HCT116 (cell line): ENCODE measurements at regions not wholly inside any gene's neighbourhood (a gene's known extent, or its start where the extent isn't known, plus 50 kb on each side); places are given as distances from the start of the nearest gene placed in this dataset.

Source experiments
- ATAC-seq: fragments of 200-7000 bp; cut with Tn5 transposase; 2 replicates; pipeline ENCODE4 v1.9.1; 2020; ENCODE audit warnings: mild to moderate bottlenecking, moderate library complexity
- BruUV-seq: library from RNA; stranded (reverse); fragments of 400-500 nt; replicated peaks from 2 replicates; lab custom pipeline; 2021; lab: Mats Ljungman, UMichigan
- CTCF ChIA-PET: fragments of 300-600 bp; sonication (Branson Sonifier 250); formaldehyde crosslinking; loops from one replicate; lab custom pipeline; 2021; ENCODE audit warnings: antibody characterized with exemption; lab: Charles Lee
- POLR2A ChIA-PET: fragments of 300-600, 350-600 bp; sonication (Branson Sonifier 250); formaldehyde crosslinking; loops from one replicate; lab custom pipeline; 2021; ENCODE audit warnings: antibody characterized with exemption; lab: Charles Lee
- RAD21 ChIA-PET, 2 experiments: fragments of 300-600 bp; sonication (Branson Sonifier 250); formaldehyde crosslinking; loops; one replicate each; lab custom pipeline; 2023; ENCODE audit warnings: low total read pairs in 2 of 2; ENCODE audit not compliant: uncharacterized antibody in 2 of 2, unreplicated experiment in 2 of 2, low non-redundant PET in 1 of 2; lab: Charles Lee
- DNase-seq: peaks from one replicate; pipeline ENCODE4 v3.0.0-alpha.2; 2010; ENCODE audit warnings: low read depth, low spot score
- H2AFZ ChIP-seq: fragments of 200-600 bp; shearing (Covaris generic), sonication (generic); 2 replicates; pipeline ENCODE4 v1.6.1; 2017; ENCODE audit warnings: low read depth, mixed run types, mixed read lengths, antibody characterized with exemption, low read length; ENCODE audit not compliant: poor library complexity, severe bottlenecking
- H3K27ac ChIP-seq: 2 replicates; pipeline ENCODE4 v1.5.1; 2012; ENCODE audit warnings: low read depth, low read length
- H3K27me3 ChIP-seq: fragments of 200-600 bp; sonication (generic); 2 replicates; pipeline ENCODE4 v1.6.1; 2016; ENCODE audit warnings: mixed run types, low read length, mixed read lengths; ENCODE audit not compliant: insufficient read depth
- H3K36me3 ChIP-seq, 2 experiments: fragments of 200-500 bp in 1 of 2; fragments of 200-600 bp in 1 of 2; sonication (Bioruptor generic) in 1 of 2; sonication (generic) in 1 of 2; 2 replicates each; pipeline versions ENCODE4 v1.5.1 to v1.6.1; 2014 to 2016; ENCODE audit warnings: low read length in 2 of 2, inconsistent platforms in 1 of 2, mixed read lengths in 1 of 2, mixed run types in 1 of 2; ENCODE audit not compliant: insufficient read depth in 2 of 2, control insufficient read depth in 1 of 2
- H3K4me1 ChIP-seq, 2 experiments: fragments of 200-600 bp in 1 of 2; sonication (generic) in 1 of 2; 2 replicates each; pipeline versions ENCODE4 v1.5.1 to v1.6.1; 2012 to 2017; ENCODE audit warnings: low read length in 2 of 2, inconsistent platforms in 1 of 2, mild to moderate bottlenecking in 1 of 2, mixed read lengths in 1 of 2, mixed run types in 1 of 2, moderate library complexity in 1 of 2; ENCODE audit not compliant: insufficient read depth in 2 of 2, control insufficient read depth in 1 of 2
- H3K4me2 ChIP-seq: fragments of 200-600 bp; sonication (generic); 2 replicates; pipeline ENCODE4 v1.6.1; 2017; ENCODE audit warnings: mixed run types, low read length, mixed read lengths
- H3K4me3 ChIP-seq, 2 experiments: fragments of 200-600 bp in 1 of 2; sonication (generic) in 1 of 2; replicated peaks in 1 of 2; 2 replicates each; pipeline ENCODE4 v1.5.1; 2011 to 2016; ENCODE audit warnings: low read length in 2 of 2, control low read depth in 1 of 2, low read depth in 1 of 2, mild to moderate bottlenecking in 1 of 2, mixed read lengths in 1 of 2, mixed run types in 1 of 2
- H3K79me2 ChIP-seq: fragments of 200-600 bp; sonication (generic); 2 replicates; pipeline ENCODE4 v1.6.1; 2017; ENCODE audit warnings: mild to moderate bottlenecking, mixed run types, low read length, moderate library complexity, mixed read lengths; ENCODE audit not compliant: insufficient read depth
- H3K9ac ChIP-seq: fragments of 200-600 bp; sonication (generic); 2 replicates; pipeline ENCODE4 v1.6.1; 2016; ENCODE audit warnings: low read length, mixed read lengths
- H3K9me2 ChIP-seq: fragments of 200-600 bp; sonication (generic), shearing (Covaris generic); 2 replicates; pipeline ENCODE4 v1.6.1; 2017; ENCODE audit warnings: mixed run types, mild to moderate bottlenecking, moderate library complexity; ENCODE audit not compliant: insufficient read depth
- H3K9me3 ChIP-seq, 2 experiments: fragments of 200-500 bp in 1 of 2; fragments of 200-600 bp in 1 of 2; sonication (Bioruptor generic) in 1 of 2; sonication (generic) in 1 of 2; 2 replicates each; pipeline ENCODE4 v1.6.1; 2014 to 2017; ENCODE audit warnings: low read length in 2 of 2, mixed read lengths in 2 of 2, inconsistent platforms in 1 of 2, low read depth in 1 of 2, mild to moderate bottlenecking in 1 of 2, mixed run types in 1 of 2, moderate library complexity in 1 of 2; ENCODE audit not compliant: control insufficient read depth in 1 of 2, insufficient read depth in 1 of 2
- H4K20me1 ChIP-seq: fragments of 200-600 bp; sonication (generic), shearing (Covaris generic); 2 replicates; pipeline ENCODE4 v1.6.1; 2017; ENCODE audit warnings: mixed run types, mild to moderate bottlenecking, moderate library complexity; ENCODE audit not compliant: insufficient read depth
- ATF3 ChIP-seq: IDR thresholded peaks from 2 replicates; pipeline ENCODE4 v1.6.1; 2012
- CEBPB ChIP-seq: IDR thresholded peaks from 2 replicates; pipeline ENCODE4 v1.6.1; 2012; ENCODE audit warnings: low read depth
- CTCF ChIP-seq, 3 experiments: fragments of 200-600 bp in 1 of 3; sonication (generic) in 1 of 3; IDR thresholded peaks in 2 of 3; conservative IDR thresholded peaks in 1 of 3; 2 replicates each; pipeline ENCODE4 v1.5.1; 2012 to 2017; ENCODE audit warnings: low read depth in 2 of 3, low read length in 2 of 3, antibody characterized with exemption in 1 of 3, borderline replicate concordance in 1 of 3, control low read depth in 1 of 3, mild to moderate bottlenecking in 1 of 3, mixed read lengths in 1 of 3, mixed run types in 1 of 3, moderate library complexity in 1 of 3; ENCODE audit not compliant: insufficient read depth in 1 of 3
- FOSL1 ChIP-seq: IDR thresholded peaks from 2 replicates; pipeline ENCODE4 v1.6.1; 2012; ENCODE audit warnings: low read depth
- POLR2A ChIP-seq: IDR thresholded peaks from 2 replicates; pipeline ENCODE4 v1.7.0; 2011; ENCODE audit warnings: borderline replicate concordance; ENCODE audit not compliant: insufficient read depth, insufficient read length; ENCODE audit errors: extremely low read depth
- POLR2AphosphoS5 ChIP-seq: IDR thresholded peaks from 2 replicates; pipeline ENCODE4 v1.6.1; 2011; ENCODE audit warnings: mild to moderate bottlenecking, low read depth, low read length, moderate library complexity
- RAD21 ChIP-seq: IDR thresholded peaks from 2 replicates; pipeline ENCODE4 v1.6.1; 2012; ENCODE audit warnings: low read depth, mild to moderate bottlenecking
- REST ChIP-seq: IDR thresholded peaks from 2 replicates; pipeline ENCODE4 v1.6.1; 2012; ENCODE audit warnings: low read depth
- intact Hi-C: fragments of 100-400 bp; cut with micrococcal nuclease; formaldehyde crosslinking; loops from 2 replicates; pipeline ENCODE4 v1.10.0; 2022
- TF ChIP-seq, protein P1 (sequence below): IDR thresholded peaks from 2 replicates; pipeline ENCODE4 v1.6.1; 2012
- TF ChIP-seq, protein P2 (sequence below): IDR thresholded peaks from 2 replicates; pipeline ENCODE4 v1.6.1; 2011; ENCODE audit warnings: mild to moderate bottlenecking, low read length, moderate library complexity; ENCODE audit not compliant: insufficient replicate concordance; ENCODE audit errors: extremely low read depth

- no peak overlapping the region for H3K4me2 ChIP-seq
- H3K9me3 ChIP-seq, result no peaks in the 10 kb centered on the region
- H3K4me1 ChIP-seq, result no peaks in the 10 kb centered on the region
- DNase-seq (peak; percentile 32), ATAC-seq (peak; percentile 54; the same call in 1 of the 2 replicates)
- RAD21 ChIA-PET, result no interaction called here
- no peak overlapping the region for H2AFZ ChIP-seq
- intact Hi-C loops, result loop anchor here (1.0 to 5.0 kb wide), 4 partner anchors 92 to 421 kb away; no protein-coding TSS in a partner anchor
- H3K27ac ChIP-seq, result no peak overlapping the region
- POLR2A ChIA-PET, result no interaction called here
- H3K4me3 ChIP-seq, result no peak overlapping the region
- H3K79me2 ChIP-seq, result no peaks in the 10 kb centered on the region
- CTCF ChIA-PET, result interaction anchor here (1.0 to 1.6 kb wide), 2 partner anchors 387 kb away, joined by 5 to 9 read pairs; no protein-coding TSS in a partner anchor
- BruUV-seq, result no TSS peak
- H3K27me3 ChIP-seq, result no peaks in the 10 kb centered on the region
- no peaks in the 10 kb centered on the region for H4K20me1 ChIP-seq
- H3K36me3 ChIP-seq, result no peaks in the 10 kb centered on the region
- no peak overlapping the region for H3K9ac ChIP-seq
- no peaks in the 10 kb centered on the region for H3K9me2 ChIP-seq
- TF ChIP-seq POLR2A, result no peak
- TF ChIP-seq, protein P1, sequence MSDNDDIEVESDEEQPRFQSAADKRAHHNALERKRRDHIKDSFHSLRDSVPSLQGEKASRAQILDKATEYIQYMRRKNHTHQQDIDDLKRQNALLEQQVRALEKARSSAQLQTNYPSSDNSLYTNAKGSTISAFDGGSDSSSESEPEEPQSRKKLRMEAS, result no peak
- 0 out of 2 replicates have a peak, but pooled peaks have one; percentile 12 for TF ChIP-seq CEBPB
- peak; percentile 51 to 69 (median 67); a peak in 5 of 6 replicates for TF ChIP-seq CTCF (IDR thresholded peaks at IDR 0.05 in 2 of 3, conservative IDR thresholded peaks at IDR 0.05 in 1 of 3; ENCODE audit: borderline replicate concordance in 1 of 3, insufficient read depth in 1 of 3, low read depth in 2 of 3, low read length in 2 of 3)
- no peak for TF ChIP-seq FOSL1
- TF ChIP-seq, protein P2, sequence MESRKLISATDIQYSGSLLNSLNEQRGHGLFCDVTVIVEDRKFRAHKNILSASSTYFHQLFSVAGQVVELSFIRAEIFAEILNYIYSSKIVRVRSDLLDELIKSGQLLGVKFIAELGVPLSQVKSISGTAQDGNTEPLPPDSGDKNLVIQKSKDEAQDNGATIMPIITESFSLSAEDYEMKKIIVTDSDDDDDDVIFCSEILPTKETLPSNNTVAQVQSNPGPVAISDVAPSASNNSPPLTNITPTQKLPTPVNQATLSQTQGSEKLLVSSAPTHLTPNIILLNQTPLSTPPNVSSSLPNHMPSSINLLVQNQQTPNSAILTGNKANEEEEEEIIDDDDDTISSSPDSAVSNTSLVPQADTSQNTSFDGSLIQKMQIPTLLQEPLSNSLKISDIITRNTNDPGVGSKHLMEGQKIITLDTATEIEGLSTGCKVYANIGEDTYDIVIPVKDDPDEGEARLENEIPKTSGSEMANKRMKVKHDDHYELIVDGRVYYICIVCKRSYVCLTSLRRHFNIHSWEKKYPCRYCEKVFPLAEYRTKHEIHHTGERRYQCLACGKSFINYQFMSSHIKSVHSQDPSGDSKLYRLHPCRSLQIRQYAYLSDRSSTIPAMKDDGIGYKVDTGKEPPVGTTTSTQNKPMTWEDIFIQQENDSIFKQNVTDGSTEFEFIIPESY, result no peak
- no peak for TF ChIP-seq POLR2AphosphoS5
- TF ChIP-seq RAD21, result peak; percentile 78
- TF ChIP-seq REST, result no peak
- no peak for TF ChIP-seq ATF3
- TF ChIP-seq, all 23 proteins: peak for 3
Observed at GRCh38 chr13:44050450-44051063, 170.9 kb downstream of the LACC1 start.
